IPS-18a (cell line): ENCODE measurements at regions not wholly inside any gene's neighbourhood (a gene's known extent, or its start where the extent isn't known, plus 50 kb on each side); places are given as distances from the start of the nearest gene placed in this dataset.

Experiments used
- H3K27ac ChIP-seq: one replicate; pipeline ENCODE4 v1.5.1; 2013; ENCODE audit warnings: low read length
- H3K27me3 ChIP-seq: one replicate; pipeline ENCODE4 v1.6.1; 2013; ENCODE audit warnings: mild to moderate bottlenecking, low read length; ENCODE audit not compliant: control insufficient read depth, insufficient read depth
- H3K36me3 ChIP-seq: one replicate; pipeline ENCODE4 v1.6.1; 2013; ENCODE audit warnings: low read depth, low read length; ENCODE audit not compliant: control insufficient read depth
- H3K4me1 ChIP-seq: one replicate; pipeline ENCODE4 v1.6.1; 2013; ENCODE audit warnings: low read depth, low read length; ENCODE audit not compliant: control insufficient read depth
- H3K4me3 ChIP-seq: one replicate; pipeline ENCODE4 v1.5.1; 2013; ENCODE audit warnings: low read length
- H3K9ac ChIP-seq: one replicate; pipeline ENCODE4 v1.6.1; 2013; ENCODE audit warnings: mild to moderate bottlenecking, low read length, moderate library complexity
- H3K9me3 ChIP-seq: one replicate; pipeline ENCODE4 v1.6.1; 2013; ENCODE audit warnings: low read depth, low read length; ENCODE audit not compliant: control insufficient read depth

GRCh38 chr22:47804281-47804680 lies 1041.8 kb downstream of the TBC1D22A start:
- Histone ChIP-seq H3K9ac (no peak overlapping the region), H3K9me3 (no peaks in the 10 kb centered on the region), H3K36me3 (no peaks in the 10 kb centered on the region), H3K4me1 (peaks cover 11% of the 10 kb centered on the region), H3K27ac (no peak overlapping the region), H3K27me3 (no peaks in the 10 kb centered on the region), H3K4me3 (no peak overlapping the region)

DNA sequence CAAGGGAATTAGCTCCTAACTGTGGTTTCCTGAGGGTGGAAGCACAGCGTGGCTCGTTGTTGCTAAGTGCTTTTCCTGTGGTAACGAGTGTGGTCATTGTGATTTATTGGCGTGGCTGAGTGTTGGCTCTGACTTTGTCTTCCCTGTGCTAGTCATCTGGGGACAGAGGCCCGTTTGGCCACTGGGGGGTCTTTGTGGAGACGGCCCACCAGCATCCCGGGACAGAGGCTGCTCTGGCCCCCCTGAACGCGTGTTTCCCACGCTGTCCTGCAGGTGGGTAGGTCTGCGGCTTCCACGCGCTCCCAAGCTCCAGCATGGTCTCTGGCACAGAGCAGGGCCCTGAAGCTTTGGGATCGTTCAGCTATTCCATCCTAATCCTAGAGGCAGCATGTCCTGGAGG lies 1040.0 kb downstream of the TBC1D22A start:
- no peaks in the 10 kb centered on the region for H3K9me3 ChIP-seq
- H3K4me1 ChIP-seq, result peaks cover 2% of the 10 kb centered on the region
- no peaks in the 10 kb centered on the region for H3K27me3 ChIP-seq
- H3K9ac ChIP-seq, result no peak overlapping the region
- H3K27ac ChIP-seq, result no peak overlapping the region
- no peak overlapping the region for H3K4me3 ChIP-seq
- H3K36me3 ChIP-seq, result no peaks in the 10 kb centered on the region

DNA sequence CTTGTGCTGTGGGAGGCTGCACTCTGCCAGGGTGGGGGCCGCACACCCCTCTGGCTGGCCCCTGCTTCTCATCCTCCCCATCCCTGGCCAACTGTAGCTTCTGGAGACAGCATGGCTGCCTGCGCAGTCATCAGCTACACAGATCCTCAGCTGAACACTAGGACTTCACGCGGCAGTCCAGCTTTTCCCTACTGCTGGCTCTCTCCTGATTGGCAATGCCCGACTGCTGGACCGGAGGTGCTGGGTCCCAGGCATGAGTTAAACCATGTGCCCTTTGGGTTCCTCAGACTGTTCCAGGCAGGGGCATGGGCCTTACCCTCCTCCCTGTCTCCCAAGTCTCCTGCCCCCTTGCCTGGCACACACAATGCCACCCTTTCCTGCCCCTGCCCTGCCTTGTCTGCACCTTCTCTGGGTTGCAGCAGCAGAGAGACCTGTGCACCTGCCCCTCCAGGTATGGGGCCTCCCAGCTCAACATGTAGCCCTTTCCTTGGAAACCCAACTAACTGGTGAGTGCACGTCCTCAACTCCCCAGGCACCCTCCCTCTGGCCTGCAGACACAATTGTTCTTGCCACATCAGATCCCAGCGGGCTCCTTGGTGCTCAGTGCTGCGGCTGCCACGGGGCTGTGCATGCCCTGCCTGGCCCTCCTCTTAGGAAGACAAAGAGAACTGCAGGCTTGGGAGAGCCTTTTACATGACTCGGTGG lies 1039.2 kb downstream of the TBC1D22A start:
- H3K27me3 ChIP-seq, result no peaks in the 10 kb centered on the region
- H3K9ac ChIP-seq, result no peak overlapping the region
- no peaks in the 10 kb centered on the region for H3K36me3 ChIP-seq
- H3K4me1 ChIP-seq, result no peaks in the 10 kb centered on the region
- no peak overlapping the region for H3K27ac ChIP-seq
- H3K9me3 ChIP-seq, result no peaks in the 10 kb centered on the region
- H3K4me3 ChIP-seq, result no peak overlapping the region

- no peaks in the 10 kb centered on the region for H3K36me3 ChIP-seq
Measured at GRCh38 chr22:47798229-47798628, 1035.8 kb downstream of the TBC1D22A start.

GRCh38 chr22:47797342-47797945 lies 1035.0 kb downstream of the TBC1D22A start:
- Histone ChIP-seq H3K4me1 (no peaks in the 10 kb centered on the region), H3K9ac (no peak overlapping the region), H3K4me3 (no peak overlapping the region), H3K27ac (no peak overlapping the region), H3K36me3 (no peaks in the 10 kb centered on the region), H3K27me3 (no peaks in the 10 kb centered on the region), H3K9me3 (no peaks in the 10 kb centered on the region)

More at GRCh38 chr22:47798229-47798628, 1035.8 kb downstream of the TBC1D22A start:
- H3K27ac ChIP-seq, result no peak overlapping the region
- no peaks in the 10 kb centered on the region for H3K27me3 ChIP-seq
- no peak overlapping the region for H3K9ac ChIP-seq
- no peaks in the 10 kb centered on the region for H3K4me1 ChIP-seq
- H3K9me3 ChIP-seq, result no peaks in the 10 kb centered on the region
- H3K4me3 ChIP-seq, result no peak overlapping the region

DNA sequence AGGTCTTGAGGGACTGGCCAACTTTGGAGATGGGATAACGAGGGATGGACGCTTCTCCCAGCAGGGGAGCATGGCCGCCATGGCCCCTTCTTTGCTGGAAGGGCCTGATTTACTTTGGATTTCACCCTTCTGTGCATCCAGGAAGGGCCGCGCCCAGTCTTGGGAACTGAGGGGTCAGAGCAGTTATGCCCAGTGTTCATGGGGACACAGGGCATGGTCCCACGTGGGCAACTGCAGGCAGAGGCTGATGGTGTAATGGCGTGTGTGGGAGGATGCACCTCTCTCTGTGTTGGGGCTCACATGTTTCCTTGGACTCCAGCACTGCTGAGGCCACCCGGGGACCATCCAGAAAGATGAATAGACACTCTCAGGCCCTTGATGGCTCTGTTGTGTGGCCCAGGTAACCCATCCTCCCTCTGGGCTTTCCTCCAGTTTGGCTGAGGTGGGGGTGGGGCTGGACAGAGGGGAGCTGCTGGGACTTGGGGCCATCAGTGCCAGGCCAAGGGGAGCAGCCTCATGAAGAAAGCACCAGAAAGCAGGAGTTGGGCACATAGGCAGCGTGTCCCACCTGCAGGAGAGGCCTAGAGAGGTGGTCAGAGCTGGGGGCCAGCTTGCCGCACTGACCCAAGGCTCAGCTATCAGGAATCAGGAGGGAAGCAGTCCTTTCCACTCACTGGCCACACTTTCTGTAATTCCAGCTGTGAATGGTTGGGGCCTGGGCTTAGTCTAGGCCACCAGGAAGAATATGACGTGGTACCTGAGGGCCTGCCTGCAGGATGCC lies 1033.9 kb downstream of the TBC1D22A start:
- Histone ChIP-seq H3K4me3 (no peak overlapping the region), H3K36me3 (no peaks in the 10 kb centered on the region), H3K9ac (no peak overlapping the region), H3K27ac (no peak overlapping the region), H3K4me1 (no peaks in the 10 kb centered on the region), H3K27me3 (no peaks in the 10 kb centered on the region), H3K9me3 (no peaks in the 10 kb centered on the region)

GRCh38 chr22:47795477-47796127 lies 1033.2 kb downstream of the TBC1D22A start:
- H3K9ac ChIP-seq, result no peak overlapping the region
- no peak overlapping the region for H3K4me3 ChIP-seq
- no peaks in the 10 kb centered on the region for H3K36me3 ChIP-seq
- H3K9me3 ChIP-seq, result no peaks in the 10 kb centered on the region
- no peaks in the 10 kb centered on the region for H3K4me1 ChIP-seq
- no peak overlapping the region for H3K27ac ChIP-seq
- no peaks in the 10 kb centered on the region for H3K27me3 ChIP-seq

DNA sequence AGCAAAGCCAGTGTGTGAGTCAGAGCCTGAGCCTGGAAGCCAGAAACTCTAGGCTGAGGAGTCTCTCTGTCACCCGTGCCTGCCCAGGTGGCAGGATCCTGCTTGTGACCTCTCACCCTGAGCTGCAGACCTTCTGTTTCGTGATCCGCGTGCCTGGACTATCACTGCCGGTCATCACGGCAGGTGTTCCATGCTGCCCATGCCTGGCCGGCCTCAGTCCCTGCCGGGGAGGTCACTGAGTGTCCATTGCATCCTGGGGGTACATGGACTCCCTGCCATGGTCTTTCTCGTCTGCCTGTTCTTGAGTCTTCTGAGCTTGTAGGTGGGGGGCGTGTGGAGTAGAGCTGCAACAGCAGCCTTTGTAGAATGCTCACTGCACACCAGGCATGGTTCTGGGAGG lies 1032.4 kb downstream of the TBC1D22A start:
- Histone ChIP-seq H3K9me3 (no peaks in the 10 kb centered on the region), H3K27me3 (no peaks in the 10 kb centered on the region)

GRCh38 chr22:47793304-47794101 lies 1031.1 kb downstream of the TBC1D22A start:
- Histone ChIP-seq H3K27me3 (no peaks in the 10 kb centered on the region), H3K4me3 (no peak overlapping the region), H3K27ac (no peak overlapping the region), H3K4me1 (no peaks in the 10 kb centered on the region), H3K9me3 (no peaks in the 10 kb centered on the region), H3K36me3 (no peaks in the 10 kb centered on the region), H3K9ac (no peak overlapping the region)

More for the DNA sequence above, 1032.4 kb downstream of the TBC1D22A start:
- Histone ChIP-seq H3K36me3 (no peaks in the 10 kb centered on the region), H3K9ac (no peak overlapping the region), H3K27ac (no peak overlapping the region), H3K4me3 (no peak overlapping the region), H3K4me1 (no peaks in the 10 kb centered on the region)

- Histone ChIP-seq H3K27me3 (no peaks in the 10 kb centered on the region), H3K9ac (no peak overlapping the region), H3K9me3 (no peaks in the 10 kb centered on the region), H3K4me1 (no peaks in the 10 kb centered on the region), H3K4me3 (no peak overlapping the region), H3K36me3 (no peaks in the 10 kb centered on the region), H3K27ac (no peak overlapping the region)
Measured at GRCh38 chr22:47789171-47789570, 1026.7 kb downstream of the TBC1D22A start.

GRCh38 chr22:47788461-47788860 lies 1026.0 kb downstream of the TBC1D22A start:
- Histone ChIP-seq H3K9me3 (no peaks in the 10 kb centered on the region), H3K27ac (no peak overlapping the region), H3K4me1 (no peaks in the 10 kb centered on the region), H3K36me3 (no peaks in the 10 kb centered on the region), H3K27me3 (no peaks in the 10 kb centered on the region), H3K4me3 (no peak overlapping the region), H3K9ac (no peak overlapping the region)
